ENCODE measurements at regions not wholly inside any gene's neighbourhood (a gene's known extent, or its start where the extent isn't known, plus 50 kb on each side); places are given as distances from the start of the nearest gene placed in this dataset.

- TF ChIP-seq EZH2 (IDR thresholded peaks at IDR 0.05; ENCODE audit: insufficient read depth, low read length) (no peak), CTCF (IDR thresholded peaks at IDR 0.05; ENCODE audit: insufficient read depth, low read depth, low read length) (no peak)
These were observed 90.7 kb upstream of the KCNK2 start for GRCh38 chr1:214991691-214992315.

Data from astrocyte (in vitro differentiated cells and primary cell).